Stimulated activated CD4-positive, alpha-beta T cell treated with anti-CD3 and anti-CD28 coated beads, TNF-alpha, amount 100 ng/mL, for 48 hours (primary cell): ENCODE measurements at regions not wholly inside any gene's neighbourhood (a gene's known extent, or its start where the extent isn't known, plus 50 kb on each side); places are given as distances from the start of the nearest gene placed in this dataset.

ENCODE experiments used
- DNase-seq, 3 donors: peaks; one replicate each; pipeline ENCODE4 v3.0.0-alpha.2; 2020; ENCODE audit warnings: low read depth in 3 of 3

DNA sequence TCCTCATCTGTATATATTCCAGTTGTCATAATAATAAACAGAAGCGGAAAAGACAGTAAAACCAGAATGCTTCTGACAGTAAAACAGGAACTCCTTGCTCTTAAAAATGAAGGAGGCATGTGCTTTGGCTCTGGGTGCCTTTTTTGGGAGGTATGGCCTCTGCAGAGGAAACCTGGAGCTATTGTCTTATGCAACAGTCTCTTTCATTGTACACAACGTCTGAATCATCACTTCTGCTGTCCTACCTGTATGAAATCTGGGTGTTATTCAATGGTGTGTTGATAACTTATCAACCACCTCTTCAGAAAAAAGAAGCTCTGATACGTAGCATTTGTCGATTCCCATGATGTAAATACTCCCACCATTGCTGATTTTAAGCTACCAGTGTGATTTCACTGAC is 64.8 kb downstream of the CDCA7 start:
- DNase-seq, result no peak

DNA sequence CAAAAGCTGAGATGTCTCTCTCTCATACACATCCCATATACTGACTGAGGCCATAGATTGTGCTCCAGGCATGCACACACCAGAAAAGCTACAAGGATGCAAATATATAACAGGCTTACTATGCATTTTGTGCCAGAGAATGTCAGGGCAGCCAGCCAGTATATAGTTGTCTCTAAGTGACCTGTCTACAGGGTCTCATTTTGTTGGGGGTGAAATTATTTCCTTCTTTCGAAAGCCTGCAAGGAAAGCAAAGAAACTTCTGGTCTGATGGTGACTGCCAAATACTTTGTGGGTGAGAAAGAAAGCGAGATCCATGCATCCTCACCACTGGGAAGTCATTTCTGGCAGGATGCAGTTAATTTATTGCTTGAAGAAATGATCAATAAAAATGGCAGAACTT is 70.2 kb downstream of the CDCA7 start:
- no peak for DNase-seq

DNA sequence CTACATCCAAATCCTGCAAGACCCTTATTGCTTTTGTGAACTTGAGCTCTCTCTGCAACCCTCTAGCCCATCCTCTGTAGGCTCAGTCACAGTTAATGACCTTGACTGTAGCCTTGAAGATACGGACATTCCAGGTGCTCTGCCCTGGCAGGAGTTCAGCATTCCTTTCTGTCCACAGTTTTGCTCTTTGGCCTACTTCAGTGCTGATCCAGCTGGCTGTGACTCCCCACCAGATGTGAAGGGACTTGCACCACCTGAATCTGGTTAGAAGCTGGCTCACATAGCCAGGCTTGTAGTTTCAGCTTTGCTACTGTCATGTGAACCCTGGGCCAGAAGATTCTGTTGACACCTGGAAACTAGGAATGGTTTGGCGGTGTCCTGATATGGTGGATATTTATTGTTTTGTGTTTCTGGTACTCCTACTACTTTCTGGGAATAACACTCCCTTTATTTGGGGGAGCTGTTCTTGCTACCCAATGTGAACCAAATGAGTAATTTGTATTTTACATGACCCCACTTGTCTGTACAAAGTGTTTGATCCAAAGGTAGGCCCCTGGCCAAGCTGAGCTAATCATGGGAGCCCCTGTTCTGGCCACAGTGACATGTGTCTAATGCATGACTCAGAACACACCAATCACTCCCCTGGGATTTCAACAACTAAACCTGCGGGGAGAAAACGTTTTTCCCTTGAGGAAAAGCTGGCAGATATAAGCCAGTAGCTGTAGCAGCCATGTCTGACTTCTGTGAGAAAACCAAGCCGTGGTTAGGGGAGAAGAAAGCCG is 73.4 kb downstream of the CDCA7 start:
- DNase-seq, result no peak

DNA sequence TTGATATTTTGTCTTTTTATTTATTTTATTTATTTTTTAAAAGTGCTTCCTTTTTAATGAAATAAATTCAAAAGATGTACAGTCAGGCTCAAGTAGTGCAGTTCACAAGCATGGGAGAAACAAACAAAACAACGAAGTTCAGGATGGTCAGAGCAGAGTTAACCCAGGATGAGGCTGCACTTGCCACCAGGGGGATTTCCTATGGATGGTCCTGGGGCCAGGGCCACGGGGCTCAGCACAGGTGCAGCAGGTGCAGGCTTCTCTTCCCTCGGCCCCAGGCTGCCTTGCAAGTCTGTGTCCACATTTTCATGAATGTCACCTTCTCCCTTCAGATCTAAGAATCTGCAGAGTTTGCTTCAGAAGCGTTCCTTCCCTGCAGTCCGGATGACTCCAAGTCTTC is 76.5 kb downstream of the CDCA7 start:
- DNase-seq, result no peak

DNA sequence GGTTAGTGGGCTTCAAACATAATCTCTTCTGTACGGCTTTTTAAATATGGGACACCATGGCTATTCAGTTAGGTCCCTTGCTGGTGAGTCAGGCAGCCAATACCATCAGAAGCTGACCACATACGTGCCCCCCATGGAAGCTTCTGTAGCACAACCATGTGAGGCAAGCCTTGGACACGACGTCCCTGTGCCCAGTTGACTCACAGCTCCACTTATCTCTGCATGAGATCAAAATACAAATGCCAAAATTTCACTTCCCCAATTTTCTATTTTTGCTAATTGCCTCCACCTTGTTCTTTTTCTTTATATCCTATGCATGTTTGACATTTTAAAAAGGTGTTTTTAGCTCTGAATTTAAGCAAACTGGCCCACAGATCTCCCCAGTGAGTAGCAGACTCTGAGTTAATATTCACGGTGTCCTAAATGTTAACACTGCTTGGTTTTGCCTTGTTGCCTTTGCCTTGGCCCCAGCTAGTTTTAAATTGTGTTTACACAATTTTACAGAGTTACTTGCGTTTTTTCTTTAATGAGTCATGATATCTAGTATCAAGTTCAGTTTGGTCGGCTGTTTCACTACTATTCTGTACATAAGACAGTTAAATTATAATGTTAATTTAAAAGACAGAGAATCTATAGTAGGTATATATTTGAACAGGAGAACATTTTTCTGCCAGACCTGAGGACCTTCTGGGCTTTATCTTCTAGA is 77.5 kb downstream of the CDCA7 start:
- DNase-seq, result no peak

DNA sequence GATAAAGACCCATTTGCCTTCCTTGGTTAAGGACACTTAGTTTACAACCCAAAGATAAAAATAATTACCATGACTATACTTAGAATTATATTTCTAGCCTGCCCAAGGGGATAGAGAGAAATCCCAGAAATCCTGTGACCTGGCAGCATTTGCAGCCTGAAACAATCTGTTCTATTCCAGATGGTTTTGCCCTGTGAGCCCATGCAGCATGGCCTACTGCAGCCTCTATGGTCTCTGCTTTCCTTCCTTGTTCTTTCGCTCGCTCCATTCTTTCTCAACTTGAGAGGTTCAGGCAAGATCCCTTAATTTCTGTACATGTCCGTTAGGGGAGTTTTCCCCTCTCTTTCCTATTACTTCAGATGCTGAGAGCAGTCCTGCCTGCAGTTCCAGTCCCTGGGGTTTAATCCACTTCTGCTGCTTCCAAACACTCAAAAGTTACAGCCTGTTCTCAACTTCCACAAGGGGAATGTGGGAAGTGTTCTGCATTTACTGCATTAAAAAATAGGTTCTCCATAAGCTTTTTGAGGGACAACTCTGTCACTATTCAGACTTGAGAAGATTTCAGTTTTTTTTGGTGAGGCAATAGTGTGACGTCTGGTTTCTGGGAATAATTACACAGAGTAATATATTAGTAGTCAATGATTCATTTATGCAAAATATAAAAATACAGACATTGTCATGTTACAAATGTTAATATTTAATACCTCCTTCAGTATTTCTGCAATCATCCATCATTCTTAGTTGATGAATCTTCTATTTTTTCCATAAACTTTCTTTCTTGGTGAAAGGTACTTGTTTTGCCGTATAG is 80.3 kb downstream of the CDCA7 start:
- DNase-seq, result no peak

DNA sequence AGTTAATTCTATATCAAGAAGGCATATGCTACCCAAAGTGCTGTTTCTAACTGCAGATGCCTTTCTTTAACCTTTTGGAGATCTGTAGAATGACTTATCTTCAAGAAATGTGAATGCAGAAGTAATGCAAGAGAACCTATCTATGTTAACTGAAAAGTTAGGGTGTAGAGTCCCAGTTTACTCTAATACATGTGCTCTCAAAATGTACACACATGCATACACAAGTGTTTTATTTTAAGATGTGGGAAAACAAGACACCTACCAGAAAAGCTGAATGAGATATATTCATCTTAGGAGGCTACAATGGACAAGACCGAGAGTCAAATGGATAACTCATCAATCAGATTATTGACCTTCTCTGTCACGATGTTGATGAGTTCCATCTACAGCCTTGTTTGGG is 80.9 kb downstream of the CDCA7 start:
- DNase-seq, result no peak

DNA sequence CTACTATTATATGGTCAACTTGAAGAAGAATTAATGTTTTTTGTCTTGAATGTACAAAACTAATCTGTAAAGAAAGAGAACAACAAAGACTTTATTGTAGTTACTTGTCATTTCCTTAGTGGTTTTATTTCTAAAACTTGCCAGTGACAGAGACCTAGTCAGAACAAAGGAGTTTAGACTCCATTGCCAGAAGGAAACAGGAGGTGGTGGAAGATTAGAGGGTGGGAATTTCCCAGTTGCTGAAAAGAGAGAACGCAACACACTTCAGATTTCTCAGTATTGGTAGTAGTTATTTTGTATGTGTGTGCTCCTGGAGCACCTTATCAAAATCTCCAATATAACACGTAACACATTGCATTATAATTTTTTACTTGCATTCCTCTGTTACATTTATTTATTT is 81.4 kb downstream of the CDCA7 start:
- no peak for DNase-seq

DNA sequence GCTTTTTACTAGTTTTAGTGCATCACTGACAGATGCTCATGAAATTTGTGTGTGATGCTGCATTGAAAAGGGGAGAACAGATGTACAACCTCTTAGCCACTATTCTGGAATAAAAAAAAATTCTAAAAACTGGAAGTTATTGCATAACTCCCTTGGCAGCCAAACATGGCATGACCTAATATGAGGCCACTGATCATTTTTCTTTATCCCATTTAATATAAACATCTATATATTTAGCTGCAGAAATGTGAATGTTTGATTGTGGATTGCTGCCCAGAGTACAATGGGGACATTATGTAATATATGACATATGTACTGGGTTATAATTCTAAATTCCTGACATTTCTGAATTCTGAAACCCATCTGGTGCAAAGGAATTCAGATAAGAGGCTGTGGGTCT is 86.5 kb downstream of the CDCA7 start:
- no peak for DNase-seq

DNA sequence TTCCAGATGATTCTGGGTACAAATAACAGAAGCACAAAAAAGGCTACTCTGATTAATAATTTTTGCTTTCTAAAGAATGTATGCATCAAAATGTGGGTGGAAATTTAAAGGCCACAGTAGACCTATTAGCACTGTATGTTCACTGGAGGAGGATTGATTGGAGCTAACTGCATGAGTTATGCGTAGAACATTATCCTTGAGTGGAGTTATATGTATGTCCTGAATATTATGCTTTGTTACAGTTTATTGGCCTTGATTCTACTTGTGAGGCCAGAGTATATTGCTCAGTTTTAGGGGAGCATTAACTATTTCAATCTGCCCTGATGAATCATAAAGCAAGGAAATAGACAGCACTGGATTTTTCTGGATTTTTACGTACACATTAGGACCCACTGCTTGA is 87.9 kb downstream of the CDCA7 start:
- no peak for DNase-seq

DNA sequence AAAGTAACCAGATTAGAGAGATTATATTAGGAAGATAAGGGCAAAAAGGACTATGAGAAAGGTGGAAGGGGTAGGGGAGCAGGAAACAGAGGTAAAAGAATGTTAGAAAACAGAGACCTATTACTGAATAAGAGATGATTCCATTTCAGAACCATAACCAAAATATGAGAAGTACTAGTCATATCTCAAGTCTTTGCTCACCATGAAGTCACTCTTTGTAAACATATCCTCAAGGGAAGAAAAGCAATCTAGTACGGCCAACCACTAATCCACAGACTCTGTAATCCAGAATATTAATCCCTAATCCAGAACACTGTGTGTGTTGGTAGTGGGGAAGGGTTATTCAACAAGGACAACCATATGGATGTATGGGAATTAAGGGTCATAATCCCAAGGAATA is 92.0 kb downstream of the CDCA7 start:
- DNase-seq, result no peak

DNA sequence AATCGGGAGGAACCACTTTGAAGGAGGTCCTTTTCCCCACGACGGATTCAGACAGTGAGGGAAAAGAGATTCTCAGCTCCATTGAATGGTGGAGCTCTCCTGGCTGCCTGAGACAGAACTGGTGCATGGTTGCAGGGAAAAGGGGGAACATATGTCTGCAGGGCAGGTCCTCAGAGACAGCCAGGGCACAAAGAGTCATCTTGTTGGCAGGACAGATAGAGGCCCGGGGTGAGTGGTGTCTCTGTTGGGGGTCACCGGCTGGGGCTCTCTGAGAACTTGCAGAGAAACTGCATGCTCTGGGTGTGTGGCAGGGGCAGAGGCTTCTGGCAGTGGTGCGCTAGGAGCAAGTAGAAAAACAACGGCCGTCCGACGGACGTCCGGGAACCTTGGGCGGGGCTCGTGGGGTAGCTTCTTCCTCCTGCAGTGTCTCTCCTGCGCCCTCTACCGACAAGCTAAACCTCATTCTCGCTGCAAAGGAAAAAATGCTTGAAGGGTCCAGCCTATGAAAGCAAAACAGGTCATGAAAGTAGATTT is 94.3 kb downstream of the CDCA7 start:
- DNase-seq, result peak; percentile 35 to 74 (median 41)

DNA sequence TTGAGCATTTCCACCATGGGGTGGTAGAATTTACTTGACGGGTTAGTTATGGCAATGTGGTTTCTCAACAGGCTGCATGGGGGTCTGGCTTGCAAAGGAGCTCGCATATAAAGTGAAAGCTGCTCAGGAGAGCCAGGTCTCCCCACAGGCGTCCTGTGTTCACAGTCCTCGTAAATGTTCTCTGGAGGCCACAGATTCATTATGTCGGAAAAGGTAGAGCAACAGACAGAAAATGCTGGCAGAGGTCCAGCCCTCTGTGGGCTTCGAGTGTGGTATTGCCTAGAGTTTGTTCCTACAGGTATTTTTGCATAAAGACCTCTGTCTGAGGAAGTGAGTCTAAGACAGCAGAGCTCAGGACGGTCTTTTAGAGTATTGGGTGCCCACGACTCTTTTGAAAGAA is 96.4 kb downstream of the CDCA7 start:
- DNase-seq, result no peak

DNA sequence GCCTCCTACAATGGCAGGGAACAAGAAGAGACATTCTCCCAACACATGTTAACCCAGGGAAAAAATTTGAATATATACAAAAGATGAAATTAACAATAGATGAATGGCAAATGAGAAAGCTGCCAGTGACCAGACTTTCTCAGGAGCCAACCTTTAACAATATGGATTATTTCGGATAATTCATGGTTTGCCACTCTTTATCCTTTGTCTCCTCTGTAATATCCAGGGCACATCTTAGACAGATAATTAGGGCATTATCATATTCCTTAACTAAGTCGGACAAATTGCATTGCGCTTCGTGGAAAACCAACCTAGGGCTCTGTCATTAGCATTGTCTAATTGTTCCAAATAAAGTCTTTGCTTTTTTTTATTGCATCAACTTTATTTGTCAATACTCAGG is 97.3 kb downstream of the CDCA7 start:
- no peak for DNase-seq

DNA sequence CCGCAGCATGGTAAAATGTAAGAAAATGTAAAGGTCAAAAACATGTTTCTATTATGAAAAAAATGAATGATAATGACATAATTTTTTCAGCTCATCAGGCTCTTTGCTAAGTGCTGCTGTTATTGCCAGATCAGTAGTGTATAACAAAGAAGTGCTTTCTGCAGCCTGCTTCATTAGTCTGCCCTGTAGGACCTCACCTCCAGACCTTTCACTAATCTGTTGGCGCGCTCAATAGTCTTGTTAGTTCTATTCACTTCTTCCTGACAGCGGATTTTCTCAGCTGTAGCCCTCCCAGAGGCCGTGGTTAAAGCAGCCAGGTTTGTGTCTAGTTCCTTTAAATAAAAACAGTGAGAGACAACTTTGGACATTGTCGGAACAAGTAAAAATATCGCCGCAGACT is 97.7 kb downstream of the CDCA7 start:
- DNase-seq, result no peak

DNA sequence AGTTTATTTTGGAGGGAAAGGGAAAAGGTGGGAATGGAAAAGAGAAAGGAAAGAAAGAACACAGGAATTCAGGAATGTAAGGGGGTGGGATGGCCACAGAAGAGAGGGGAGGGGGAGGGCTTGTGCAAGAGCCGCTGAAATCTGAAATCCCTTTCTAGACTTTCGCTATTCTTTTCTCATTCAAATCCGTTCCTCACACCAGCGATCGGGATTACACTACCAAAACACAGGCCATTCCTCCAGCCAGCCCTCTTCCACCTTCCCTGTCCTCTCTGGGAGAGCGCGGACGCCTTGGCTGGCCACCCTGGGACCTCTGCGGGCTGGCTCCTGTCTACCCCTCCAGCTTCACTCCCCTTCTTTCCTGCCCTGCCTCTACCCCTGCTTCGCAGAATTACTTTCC is 102.3 kb downstream of the CDCA7 start:
- DNase-seq, result no peak

DNA sequence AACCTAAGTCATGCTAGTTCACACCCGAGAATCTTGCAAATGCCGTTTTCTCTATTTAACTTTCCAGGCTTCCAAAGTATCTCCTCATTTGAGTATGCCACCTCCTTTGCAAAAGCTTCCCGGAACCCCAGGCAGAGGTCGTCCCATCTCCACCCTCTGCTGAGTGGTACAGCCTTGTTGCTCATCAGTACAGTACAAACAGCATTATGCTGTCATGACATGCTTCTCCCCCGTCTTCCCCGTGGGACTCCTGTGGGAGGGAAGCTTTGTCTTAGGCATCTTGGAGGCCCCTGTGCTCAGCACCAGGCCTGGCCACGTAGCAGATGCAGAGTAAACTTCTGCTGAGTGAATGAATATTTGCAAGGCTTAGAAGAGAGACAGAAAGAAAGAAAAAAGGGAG is 102.7 kb downstream of the CDCA7 start:
- DNase-seq, result no peak

DNA sequence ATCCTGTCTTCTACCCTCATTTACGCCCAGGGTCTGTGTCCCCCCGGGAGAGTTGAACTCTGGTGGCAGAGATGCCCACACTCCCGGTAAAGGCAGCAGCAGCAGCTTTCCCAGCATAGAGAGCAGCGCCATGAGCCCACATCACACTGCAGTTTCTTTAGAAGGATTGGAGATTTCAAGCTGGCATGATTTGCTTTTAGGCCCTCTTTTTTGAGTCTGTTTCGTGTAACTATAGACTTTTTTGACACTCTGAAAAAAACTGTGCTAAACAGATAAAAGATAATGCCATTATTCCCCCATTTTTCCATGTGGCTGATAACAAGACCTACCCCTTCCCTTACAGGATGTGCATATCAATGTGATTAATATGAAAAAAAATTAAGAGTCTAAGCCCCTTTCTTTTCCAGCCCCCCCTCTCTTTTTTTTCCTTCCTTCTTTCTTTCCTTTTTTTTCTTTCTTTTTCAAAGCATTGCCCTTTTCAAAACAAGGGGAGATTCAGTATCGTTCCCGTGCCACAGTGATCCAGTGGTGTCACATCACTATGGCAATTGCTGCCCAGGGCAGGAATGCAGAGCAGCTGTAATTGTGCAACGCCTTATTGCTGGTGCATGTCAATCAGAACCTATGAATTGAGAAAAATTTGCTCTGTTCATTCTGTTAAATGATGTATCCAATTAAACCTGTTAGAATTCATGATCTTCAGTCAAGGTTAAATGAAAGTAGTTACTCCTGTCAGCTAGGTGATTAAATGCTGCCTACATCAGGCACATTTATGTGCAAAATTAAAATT is 104.5 kb downstream of the CDCA7 start:
- no peak for DNase-seq

DNA sequence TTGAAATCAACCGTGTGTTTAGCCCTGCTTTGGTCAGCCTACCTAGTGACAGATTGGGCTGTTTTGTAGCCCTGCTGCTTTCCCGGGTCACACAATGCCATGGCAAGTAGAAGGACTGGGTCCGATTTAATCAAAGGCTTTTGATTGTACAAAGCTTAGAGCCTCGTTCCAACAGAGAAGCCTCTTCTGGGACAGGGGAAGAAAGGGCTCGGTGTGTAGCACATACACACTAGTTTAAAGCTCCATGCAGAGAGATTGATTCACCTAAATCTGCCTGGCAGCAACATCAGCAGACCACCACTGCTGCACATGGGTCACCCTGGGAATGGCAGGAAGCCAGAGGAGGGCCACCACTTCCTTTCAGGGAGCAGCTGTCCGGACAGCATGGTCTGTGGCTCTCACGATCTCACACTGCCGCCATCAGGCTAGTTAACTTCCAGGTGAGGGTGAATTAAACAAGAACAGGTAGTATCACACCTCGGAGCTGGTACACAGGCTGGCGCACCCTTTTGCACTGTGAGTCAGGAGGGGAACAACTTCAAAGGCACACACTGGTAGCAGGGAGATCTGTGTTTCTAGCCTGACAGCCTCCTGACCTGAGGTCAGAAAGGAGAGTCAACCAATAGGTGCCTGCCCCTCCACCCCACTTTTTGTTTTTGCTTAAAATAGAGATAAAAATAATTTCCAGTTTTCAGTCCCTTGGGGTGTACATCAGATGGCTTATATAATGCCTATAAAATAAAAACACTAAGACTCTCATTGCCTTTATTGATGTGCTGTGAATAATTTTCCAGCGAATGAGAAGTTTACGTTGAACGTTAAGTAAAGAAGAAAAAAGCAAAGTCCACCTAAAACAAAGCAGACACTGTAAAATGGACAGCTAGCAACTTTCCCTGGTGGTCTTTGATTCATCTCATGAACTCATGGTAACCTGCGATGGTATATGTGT is 108.5 kb downstream of the CDCA7 start:
- DNase-seq, result no peak

DNA sequence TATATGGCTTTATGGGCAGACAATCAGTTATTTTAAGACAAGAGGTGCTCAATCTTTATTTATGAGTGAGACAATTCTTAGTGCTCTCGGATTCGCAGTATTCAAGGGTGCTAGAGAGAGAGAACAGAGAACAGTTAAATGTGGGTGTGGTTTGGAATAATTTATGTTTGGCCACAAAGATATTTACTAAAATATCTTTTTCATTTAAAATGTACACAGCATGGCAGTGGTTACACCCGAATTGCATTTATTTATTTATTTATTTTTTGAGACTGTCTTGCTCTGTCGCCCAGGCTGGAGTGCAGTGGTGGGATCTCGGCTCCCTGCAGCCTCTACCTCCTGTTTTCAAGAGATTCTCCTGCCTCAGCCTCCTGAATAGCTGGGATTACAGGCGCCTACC is 109.2 kb downstream of the CDCA7 start:
- no peak for DNase-seq

DNA sequence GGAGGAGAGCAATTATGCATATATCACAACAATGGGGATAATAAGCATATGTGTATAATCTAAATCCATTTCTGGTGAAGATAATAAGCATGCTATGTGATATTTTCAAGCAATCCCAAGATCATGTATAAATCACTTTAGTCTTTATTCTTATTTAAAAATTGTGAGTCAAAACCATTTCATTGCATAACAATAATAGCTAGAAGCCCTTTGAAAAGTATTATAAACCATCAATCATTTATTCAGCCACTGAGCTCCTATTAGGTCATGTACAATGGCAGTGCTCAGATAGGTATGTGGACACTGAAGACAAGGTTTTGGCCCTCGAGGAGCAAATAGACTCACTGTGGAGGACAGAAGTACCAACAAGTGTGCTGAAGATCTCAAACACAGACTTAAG is 113.1 kb downstream of the CDCA7 start:
- no peak for DNase-seq
